Activated CD4-positive, alpha-beta T cell treated with anti-CD3 and anti-CD28 coated beads for 1 hour (primary cell): ENCODE measurements at regions not wholly inside any gene's neighbourhood (a gene's known extent, or its start where the extent isn't known, plus 50 kb on each side); places are given as distances from the start of the nearest gene placed in this dataset.

Experiments used
- DNase-seq: peaks from one replicate; pipeline ENCODE4 v3.0.0-alpha.2; 2020

DNA sequence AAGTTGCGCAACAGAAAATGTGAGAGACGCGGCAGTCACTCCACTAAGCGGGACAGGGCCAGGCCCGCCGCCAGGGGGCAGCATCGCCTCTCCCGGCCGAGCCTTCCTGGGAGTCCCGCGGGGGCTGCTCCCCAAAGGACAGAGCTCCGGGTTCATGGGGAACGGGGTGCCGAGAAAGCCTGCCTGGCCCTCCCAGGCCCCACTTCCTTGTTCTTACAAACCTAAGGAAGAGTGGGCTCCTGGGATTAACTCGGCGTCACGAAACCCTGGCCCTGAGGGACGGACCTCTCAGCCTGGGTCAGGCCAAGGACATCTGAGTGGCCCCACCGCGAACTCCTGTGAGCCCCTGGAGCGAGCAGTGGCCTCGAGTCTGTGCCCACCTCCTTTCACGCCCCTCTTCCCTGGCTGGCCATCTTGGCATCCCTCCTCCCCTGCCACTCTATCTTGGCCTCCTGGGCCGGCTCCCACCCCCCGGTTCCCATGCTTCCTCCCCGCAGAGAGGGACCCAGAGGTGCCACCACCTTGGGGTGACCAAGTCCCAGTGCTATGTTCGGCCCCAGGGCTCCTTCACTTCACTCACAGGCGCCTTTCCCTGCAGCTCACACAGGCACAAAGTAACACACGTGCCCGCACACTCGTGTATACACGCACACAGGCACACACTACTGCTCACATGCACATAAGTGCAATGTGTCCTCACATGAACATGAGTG lies 99.9 kb upstream of the FGF3 start:
- peak; percentile 50 for DNase-seq

GRCh38 chr11:69919659-69920344 lies 100.6 kb upstream of the FGF3 start:
- DNase-seq = no peak

GRCh38 chr11:69920345-69921127 lies 101.3 kb upstream of the FGF3 start:
- DNase-seq = no peak

DNA sequence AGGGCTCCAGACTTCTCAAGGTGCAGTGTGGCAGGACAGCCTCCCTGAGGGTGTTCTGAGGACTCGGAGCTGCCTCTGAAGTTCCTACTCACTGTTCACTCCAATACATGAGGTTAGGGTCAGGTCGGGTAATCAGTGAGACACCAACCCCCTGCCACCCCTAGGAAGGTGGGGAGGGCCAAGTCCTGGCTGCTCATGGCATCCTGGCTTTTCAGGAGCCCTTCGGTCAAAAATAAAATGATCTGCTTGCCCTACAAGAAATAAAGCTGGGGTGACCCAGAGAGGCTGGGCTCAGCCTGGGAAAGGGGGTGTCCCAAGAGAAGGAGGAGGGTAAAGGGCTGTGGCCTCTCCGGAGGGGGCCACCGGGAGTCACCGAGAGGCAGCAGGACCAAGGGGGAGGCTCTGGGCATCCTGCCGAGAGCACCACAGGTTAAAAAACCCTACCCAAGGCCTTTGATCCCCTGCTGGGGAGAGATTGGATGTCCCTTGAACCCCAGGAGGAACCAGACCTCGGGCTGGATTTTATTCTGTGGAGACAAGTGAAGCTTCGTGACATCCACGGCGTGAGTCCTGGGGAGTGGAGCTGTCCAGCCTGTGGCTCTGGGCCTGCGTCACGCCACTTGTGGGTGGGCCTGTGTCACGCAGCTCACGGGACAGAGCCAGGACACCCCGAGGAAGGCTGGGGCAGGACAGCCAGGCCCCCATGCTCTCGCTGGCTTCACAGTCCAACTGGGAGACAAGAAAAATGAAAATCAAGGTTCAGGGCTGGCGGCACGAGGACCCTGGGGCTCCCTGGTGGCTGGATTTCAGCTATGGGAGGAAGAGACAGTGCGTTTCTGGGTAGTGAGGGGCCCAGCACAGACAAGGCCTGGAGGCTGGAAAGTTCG lies 102.2 kb upstream of the FGF3 start:
- no peak for DNase-seq

GRCh38 chr11:69922015-69922595 lies 102.9 kb upstream of the FGF3 start:
- no peak for DNase-seq

DNA sequence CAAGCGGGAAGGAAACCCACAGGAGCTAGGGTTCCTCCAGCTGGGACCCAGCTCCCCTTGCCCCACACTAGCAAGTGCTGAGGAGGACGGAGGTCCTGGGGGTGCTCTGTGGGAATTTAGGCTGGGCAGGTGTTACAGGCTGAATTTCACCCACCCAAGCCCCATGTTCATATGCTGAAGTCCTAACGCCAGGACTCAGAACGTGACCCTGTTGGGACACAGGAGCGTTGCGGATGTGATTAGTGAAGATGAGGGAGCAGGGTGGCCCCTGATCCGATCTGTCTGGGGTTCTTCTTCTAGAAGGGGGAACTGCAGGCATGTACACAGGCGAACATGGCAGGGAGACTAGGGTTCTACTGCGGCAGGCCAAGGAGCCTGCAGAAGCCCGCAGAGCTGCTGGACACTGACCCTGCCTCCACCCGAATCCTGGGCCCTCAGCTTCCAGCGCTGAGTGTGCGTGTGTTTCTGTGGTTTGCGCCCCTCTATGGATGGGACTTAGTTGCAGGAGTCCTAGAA lies 103.4 kb upstream of the FGF3 start:
- DNase-seq = no peak

- no peak for DNase-seq
These were observed 104.0 kb upstream of the FGF3 start for GRCh38 chr11:69923196-69923595.

- no peak for DNase-seq
These were observed 104.6 kb upstream of the FGF3 start for GRCh38 chr11:69923641-69924307.

DNA sequence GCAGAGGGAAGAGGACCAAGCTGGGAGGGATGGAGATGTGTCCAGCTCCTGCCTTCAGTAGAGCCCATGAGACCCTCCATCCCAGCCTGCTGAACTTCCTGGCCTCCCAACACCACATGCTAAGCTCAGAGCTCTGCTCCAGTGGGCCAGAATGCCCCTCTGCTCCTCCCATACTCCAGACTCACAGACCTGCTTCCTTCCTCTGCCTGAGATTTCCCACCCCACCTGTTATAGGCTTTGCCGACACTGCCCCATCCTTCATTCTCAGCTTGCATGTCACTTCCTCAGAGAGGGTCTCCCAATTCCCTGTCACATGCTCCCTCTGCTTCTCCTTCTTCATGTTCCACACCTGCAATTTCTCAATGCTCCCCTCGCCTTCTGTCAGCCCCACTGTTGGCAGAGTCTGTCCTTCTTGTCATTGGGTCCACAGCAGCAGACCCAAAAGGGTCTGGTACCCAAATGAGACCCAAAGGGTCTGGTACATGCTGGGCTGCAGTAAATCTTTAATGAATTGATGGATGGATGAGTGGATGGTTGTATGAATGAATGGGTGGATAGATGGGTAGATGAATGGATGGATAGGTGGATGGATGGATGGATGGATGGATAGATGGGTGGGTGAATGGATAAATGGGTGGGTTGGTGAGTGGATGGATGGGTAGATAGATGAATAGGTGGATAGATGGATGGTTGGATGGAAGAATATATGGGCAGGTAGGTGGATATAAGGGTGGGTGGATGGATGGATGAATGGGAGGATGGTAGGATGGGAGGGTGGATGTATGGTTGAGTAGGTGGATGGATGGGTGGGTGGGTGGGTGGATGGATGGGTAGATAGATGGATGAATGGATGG lies 105.3 kb upstream of the FGF3 start:
- no peak for DNase-seq

DNA sequence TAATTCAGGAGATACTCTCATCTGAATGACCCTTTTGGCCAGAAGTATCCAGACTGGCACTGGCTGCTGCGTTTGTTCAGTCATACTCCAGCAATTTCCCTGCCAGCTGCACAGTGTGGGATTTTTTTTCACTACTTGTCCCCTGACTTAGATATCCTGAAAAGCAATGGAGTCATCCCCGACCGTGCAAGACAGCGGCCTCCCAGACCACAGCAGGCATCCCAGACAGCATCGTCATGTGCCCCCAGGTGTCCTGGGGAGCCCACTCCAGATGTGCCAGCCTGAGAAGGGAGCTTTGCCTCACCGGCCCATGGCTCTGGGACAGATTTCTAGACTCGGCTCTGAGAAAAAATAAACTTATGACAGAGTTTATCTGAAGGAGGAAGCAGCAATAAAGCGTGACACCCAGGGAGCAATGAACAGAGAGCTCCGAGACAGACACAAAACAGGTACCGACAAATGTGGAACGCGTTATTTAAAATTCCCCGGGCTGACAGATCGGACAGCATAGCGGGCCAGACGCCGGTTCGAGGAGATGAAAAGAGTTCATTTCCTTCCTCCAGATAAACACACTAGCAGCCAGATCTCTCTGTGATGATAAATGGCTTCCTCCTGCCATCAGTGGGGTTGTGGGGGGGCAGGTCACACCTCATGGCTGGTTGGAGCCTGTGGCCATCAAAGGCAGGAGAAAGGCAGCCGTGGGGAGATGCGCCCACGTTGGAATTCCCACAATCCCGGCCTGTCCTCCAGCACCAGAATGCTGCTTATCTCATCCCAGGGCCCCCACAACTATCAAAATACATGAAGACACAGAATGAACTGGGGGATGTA lies 106.4 kb upstream of the FGF3 start:
- no peak for DNase-seq

GRCh38 chr11:69926376-69927050 lies 107.3 kb upstream of the FGF3 start:
- no peak for DNase-seq

DNA sequence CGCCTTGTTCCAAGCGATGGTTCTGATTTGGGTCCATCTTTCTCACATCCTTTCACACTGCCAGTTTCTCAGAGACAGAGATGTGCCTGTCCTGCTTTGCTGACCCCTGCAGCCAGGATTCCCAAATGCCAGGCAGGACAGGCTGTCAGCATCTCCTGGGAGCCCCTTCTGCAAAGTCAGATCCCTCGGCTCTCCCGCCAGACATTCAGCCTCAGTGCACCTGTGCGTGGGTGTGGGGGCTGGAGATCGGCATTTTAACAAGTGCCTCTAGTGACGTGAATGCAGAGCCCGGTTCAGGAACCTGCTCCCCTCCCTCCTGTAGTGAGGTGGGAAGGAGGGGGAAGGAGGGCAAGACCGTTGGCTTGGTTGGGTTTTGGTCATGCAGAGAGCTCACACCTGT lies 108.9 kb upstream of the FGF3 start:
- DNase-seq = no peak

DNA sequence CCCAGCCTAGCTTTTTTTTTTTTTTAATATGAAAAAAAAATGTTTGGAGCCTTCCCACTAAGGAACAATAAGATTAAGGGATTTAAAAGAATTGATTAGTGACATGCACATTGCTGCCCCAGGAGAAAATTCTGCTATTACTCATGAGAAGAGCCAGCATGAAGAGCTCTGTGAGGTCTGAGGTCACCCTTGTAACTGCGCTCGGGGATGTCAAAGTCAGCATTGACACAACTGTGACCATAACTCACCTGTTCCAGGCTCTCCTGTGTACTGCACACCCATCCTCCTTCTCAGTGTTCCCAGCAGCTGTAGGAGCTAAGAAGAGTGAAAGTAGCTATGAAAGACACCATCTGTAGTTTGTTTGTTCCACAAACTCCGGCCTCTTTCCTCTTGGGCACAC lies 109.8 kb upstream of the FGF3 start:
- DNase-seq = no peak

- no peak for DNase-seq
These were observed 111.2 kb upstream of the FGF3 start for GRCh38 chr11:69930081-69931059.

- DNase-seq = no peak
These were observed 112.1 kb upstream of the FGF3 start for GRCh38 chr11:69931060-69931910.

- DNase-seq = no peak
These were observed 113.0 kb upstream of the FGF3 start for GRCh38 chr11:69931994-69932910.
